Erythroblast (primary cell): ENCODE measurements at regions not wholly inside any gene's neighbourhood (a gene's known extent, or its start where the extent isn't known, plus 50 kb on each side); places are given as distances from the start of the nearest gene placed in this dataset.

Experiments
- GATA1 ChIP-seq: IDR thresholded peaks from 2 replicates; pipeline ENCODE4 v1.6.1; 2011; ENCODE audit warnings: low read depth, mild to moderate bottlenecking, control low read depth, low read length, moderate library complexity
- POLR2A ChIP-seq: IDR thresholded peaks from 2 replicates; pipeline ENCODE4 v1.6.1; 2011; ENCODE audit warnings: mild to moderate bottlenecking, low read length

GRCh38 chr6:168182908-168183612, 104.0 kb upstream of the FRMD1 start:
- TF ChIP-seq POLR2A, result no peak
- no peak for TF ChIP-seq GATA1
